ENCODE measurements at regions not wholly inside any gene's neighbourhood (a gene's known extent, or its start where the extent isn't known, plus 50 kb on each side); places are given as distances from the start of the nearest gene placed in this dataset.
"Not testable (repeated sequence)": the region's sequence is repeated elsewhere in the genome, so short reads cannot be mapped to it uniquely, and the experiment has no call there.

DNA sequence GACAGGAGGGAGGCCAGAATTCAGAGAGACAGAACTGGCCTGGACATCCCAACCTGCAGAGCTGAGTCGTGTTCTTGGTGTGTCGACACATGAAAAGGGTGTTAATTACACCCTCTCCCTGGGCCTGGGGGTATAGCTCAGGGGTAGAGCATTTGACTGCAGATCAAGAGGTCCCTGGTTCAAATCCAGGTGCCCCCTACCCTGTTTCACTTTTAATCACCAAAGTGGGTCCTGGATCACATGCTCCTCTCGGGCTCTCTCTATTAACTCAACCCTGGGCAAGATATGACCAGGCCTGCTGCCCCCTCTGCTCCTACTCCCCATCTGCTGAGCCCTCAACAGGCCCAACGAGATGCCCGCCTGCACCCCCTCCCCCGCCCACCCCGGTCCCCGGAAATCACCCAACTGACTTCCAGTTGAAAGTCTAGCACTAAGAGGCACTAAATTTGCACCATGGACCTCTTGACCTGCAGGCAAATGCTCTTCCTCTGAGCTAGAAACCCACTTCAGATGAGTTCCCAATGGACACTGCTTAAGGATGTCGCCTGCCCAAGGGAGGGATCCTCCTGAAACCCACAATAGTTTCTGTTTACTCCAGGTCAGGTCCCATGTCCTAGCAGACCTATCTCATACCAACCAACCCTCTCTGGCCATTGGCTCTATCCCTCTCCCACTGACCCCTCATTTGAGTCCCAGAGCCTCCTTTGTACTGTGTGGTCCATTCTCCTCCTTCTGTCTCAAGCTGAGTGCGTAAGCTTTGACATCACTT is 137.6 kb downstream of the ZNF467 start:
- no peak for DNase-seq (ENCODE audit: low read depth)

DNA sequence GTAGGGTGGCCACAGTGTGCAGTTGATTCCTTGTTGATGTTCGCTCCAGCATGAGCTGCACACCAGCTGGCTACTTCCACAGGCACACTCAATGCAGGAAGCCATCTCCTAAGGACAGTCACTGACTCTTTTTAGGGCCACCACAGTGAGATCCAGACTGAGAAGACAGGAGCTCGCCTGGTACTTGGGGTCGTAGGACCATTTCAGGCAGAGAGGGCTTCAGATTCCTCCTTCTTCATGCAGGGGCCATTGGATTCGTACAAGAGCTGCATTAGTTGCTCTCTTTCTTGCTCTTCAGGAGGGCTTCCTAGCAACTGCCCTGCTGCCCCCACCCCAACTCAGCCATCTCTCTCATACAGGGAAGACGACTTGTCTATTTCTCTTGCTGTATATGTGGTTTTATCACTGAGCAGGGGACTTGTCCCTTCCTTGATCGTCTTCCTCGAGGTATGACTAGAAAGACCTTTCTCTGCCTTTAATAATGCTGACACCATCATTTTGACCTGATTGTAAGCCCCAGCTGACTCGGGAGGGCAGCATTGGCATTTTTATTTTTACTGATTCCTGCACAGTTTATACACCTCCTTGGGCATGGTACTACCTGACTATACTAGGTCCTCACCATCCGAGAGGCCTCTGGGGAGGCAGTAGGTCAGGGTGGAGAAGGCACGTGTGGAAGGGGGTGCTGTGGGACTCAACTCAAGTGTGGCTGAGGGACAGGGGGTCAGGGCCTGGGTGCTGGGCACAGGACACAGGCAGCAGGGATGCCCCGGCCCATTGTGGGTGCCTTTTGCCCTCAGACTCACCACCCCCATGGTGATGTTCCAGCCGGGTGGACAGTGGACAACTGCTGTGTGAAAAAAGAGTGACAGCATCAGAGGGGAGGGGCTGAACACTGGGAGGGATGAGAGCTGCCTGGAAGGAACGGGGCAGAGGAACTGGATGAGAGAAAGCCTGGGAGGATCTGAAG is 136.7 kb upstream of the ZNF746 start:
- DNase-seq (ENCODE audit: low read depth), result no peak

- not testable (repeated sequence) for DNase-seq (ENCODE audit: low read depth)
These were observed 130.9 kb upstream of the ZNF746 start for GRCh38 chr7:149628361-149629149.

GRCh38 chr7:149627911-149628310 is 130.3 kb upstream of the ZNF746 start:
- no peak for DNase-seq (ENCODE audit: low read depth)

DNA sequence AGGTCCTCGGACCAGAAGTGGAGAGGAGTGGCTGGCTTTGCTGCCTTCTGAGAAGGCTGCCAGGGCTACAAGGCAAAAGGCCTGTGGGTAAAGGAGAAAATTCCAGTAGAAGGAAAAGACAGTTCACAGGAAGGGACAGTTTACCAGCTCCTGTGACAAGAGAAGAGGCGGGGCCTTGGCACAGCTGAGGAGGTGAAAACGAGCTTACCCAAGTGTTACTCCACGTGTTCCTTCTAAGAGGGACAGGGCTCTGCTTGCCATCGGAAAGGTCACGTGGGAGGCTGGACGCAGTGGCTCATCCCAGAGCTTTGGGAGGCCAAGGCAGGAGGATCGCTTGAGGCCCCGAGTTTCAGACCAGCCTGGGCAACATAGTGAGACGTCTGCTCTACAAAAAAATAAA is 129.4 kb upstream of the ZNF746 start:
- no peak for DNase-seq (ENCODE audit: low read depth)

DNA sequence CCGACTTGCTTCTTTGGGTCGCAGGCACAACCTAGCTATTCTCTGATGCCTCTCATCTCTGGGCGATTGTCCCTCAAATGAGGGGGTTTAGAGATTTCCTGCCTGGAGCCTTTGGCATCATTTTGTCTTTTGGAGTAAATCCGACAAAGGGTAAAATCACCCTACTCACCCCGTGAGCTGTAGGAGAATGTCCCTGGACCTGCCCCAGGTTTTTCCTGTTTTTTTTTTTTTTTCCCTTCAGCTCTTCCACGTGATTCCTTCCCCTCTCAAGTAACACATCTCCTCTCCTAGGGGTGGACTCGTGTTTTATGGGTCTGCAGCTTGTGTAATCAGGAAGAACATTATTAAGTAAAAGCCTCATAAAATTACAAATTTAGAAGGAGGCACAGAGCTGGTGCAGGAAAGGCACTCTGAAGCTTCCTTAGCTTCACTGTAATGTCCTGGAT is 128.4 kb upstream of the ZNF746 start:
- no peak for DNase-seq (ENCODE audit: low read depth)

- no peak for DNase-seq (ENCODE audit: low read depth)
These were observed 127.8 kb upstream of the ZNF746 start for GRCh38 chr7:149625340-149625946.

DNA sequence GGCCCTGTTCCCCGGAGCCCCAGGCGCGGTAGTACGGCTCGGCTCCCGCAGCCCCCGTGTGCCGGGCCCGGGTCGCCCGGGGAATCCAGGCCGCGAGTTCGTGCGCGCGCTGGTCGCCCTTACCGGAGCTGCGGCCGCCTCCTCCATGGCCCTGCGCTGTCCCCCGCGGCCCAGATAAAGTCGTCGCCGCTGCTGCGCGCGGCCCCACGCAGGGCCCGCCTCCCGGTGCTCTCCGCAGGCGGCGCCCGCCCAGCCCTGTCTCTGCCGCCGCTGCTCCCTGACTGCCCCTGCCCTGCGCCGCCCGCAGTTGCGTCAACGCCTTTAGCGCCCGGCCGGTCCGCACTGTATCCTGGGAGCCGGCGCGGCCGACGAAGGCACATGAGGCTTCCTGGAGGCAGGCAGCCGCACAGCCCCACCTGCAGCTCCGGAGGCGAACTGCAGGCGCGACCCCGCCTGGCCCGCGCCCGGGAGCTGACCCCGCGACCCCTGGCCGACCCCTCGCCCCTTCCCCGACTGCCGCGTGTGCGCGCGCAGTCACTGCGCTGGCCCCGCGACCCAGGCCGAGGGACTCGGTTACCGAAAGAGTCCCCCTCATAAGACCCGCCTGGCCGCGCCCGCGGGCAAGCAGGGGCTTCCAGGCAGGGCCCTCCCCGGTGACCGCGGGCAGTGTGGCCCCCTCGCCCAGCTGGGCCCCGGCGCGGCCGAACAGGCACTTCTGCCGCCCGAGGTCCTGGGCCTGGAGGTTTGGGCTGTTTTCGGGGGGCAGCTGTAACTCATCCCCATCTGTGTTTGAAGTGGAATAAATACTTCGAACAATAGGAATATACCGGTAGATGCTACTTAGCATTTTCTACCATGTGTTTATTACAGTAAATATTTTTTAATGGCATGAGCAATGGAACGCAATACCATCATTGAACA is 127.1 kb upstream of the ZNF746 start:
- DNase-seq (ENCODE audit: low read depth), result peak; percentile 58

GRCh38 chr7:149624006-149624405 is 126.4 kb upstream of the ZNF746 start:
- no peak for DNase-seq (ENCODE audit: low read depth)

GRCh38 chr7:149623262-149623997 is 125.8 kb upstream of the ZNF746 start:
- not testable (repeated sequence) for DNase-seq (ENCODE audit: low read depth)

DNA sequence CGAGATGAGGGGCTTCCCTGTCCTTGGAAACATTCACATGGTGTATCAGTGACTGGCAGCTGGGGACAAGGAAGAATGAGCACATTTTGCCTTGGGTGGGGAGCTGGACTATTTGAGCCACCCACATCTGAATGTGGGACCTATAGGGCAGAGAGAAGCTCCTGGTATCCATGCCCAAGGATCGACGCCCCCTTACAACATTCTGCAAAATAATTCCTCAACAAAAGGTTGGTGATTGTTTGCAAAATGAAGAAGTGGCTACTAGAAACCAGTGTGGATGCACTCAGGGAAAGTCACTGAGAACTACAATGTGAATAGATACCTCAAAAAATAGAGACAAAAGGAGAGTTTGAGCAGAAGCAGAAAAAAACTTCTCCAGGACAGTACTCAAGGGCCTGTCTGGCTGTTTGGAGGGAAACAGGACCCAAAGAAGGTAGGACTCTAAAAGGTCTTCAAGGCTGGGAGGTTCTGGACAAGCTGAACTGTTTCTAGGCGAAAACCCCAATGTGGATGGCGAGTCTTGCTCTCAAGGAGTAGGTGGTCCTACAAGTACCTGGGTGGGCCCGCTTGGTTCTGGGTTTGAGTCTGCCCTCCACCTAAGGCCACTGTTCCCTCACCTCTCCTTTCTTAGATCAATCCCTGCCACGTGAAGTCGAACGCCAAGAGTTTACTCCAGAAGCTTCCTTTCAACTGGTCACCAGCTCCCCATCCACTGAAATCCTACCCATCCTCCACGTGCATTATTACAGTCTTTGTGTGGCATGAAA is 125.0 kb upstream of the ZNF746 start:
- no peak for DNase-seq (ENCODE audit: low read depth)

GRCh38 chr7:149621776-149622175 is 124.2 kb upstream of the ZNF746 start:
- no peak for DNase-seq (ENCODE audit: low read depth)

- no peak for DNase-seq (ENCODE audit: low read depth)
These were observed 123.4 kb upstream of the ZNF746 start for GRCh38 chr7:149620961-149621360.

DNA sequence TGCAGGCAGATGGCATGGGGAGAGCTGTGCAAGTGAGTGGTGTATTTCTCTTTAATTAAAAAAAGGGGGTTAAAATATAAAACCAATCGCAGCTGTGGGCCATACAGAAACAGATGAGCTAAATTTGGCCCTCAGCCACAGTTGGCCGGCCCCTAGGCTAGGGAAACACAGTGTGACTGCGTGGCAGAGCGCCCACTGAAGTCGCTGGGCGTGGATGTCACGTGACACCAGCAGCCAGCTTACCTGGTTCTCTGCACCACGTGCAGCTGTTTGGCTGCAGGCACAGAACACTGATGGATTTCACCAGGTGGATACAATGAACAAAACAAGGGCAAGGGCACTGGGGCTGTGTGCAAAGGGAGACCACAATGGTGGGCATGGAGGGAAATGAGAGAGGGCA is 119.3 kb upstream of the ZNF746 start:
- DNase-seq (ENCODE audit: low read depth), result no peak

DNA sequence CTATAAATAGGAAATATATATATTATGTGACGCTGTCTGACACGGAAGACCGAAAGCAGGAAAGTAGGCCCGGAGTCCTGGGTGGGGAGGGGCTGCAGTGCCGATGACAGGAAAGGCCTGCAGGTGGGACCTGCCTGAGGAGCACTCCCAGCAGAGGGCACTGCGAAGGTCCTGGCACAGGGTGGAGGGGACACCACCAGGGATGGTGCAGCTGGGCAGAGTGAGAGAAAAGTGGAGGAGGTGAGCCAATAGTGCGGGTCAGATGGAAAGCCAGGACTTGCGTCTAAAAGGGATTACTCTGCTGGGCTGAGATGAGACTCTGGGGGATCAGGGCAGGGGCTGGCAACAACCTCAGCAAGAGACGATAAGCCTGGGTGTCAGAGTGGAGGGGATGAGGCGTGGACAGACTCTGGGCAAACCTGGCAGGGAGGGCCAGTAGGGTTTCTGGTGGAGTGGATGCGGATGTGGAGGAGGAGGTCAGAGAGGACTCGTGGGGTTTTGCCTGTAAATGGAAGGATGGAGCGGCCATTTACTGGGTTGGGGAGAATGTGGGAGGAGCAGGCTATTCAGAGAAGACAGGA is 118.2 kb upstream of the ZNF746 start:
- no peak for DNase-seq (ENCODE audit: low read depth)

DNA sequence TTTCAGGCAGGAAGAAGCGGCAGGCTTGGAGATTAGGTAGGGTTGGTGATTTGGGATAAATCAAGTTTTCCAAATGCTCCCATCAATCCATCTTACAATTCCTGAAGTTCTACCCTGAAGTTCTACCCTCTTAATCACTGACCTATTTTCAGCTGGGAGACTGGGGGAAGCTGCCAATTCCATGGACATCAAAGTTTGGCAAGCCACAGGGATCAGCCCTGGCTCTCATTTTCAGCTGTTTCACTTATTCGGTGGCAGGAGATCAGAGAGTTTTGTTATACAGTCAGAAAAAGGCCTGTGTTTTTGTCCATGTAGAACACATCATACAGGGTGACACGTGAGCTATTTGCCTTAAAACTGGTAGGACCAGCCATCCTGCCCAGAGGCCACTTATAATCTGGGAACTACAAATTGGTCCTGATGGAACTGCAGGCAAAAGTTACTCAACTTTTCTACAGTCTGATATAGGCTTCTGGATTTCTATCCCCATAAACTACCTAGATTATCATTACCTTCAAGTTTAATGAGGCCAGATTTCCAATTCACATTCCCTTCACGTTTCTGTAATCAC is 112.9 kb upstream of the ZNF746 start:
- DNase-seq (ENCODE audit: low read depth), result no peak

- no peak for DNase-seq (ENCODE audit: low read depth)
These were observed 110.6 kb upstream of the ZNF746 start for GRCh38 chr7:149608168-149608567.

- no peak for DNase-seq (ENCODE audit: low read depth)
These were observed 110.1 kb upstream of the ZNF746 start for GRCh38 chr7:149607683-149608082.

Measured in forelimb muscle (tissue), 1 donor.